HPDE6-E6E7 (cell line): ENCODE measurements at regions not wholly inside any gene's neighbourhood (a gene's known extent, or its start where the extent isn't known, plus 50 kb on each side); places are given as distances from the start of the nearest gene placed in this dataset.
"Not testable (repeated sequence)": the region's sequence is repeated elsewhere in the genome, so short reads cannot be mapped to it uniquely, and the experiment has no call there.

Experiments used
- DNase-seq: peaks from one replicate; pipeline ENCODE4 v3.0.0; 2011; ENCODE audit warnings: missing footprints; ENCODE audit errors: extremely low spot score

GRCh38 chr7:33784000-33784399, 121.3 kb upstream of the BMPER start:
- DNase-seq = no peak

DNA sequence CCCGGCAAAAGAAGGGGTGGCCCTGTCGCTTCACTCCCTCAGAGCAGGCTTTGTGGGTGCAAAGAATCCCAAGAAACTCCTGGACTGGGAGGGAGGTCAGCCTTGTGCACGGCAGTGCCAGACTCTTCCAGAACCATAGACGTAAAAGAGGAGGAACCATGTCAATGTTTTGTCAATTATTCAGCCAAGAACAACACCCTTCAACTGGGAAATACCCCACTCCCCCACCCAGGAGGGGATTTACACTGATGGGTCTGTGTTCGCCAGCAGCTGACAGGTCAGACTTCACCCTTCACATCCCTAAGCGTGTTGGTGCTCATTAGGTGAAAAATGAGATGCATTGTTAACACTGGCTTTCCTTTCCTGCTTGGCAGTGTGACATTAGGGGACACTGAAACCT, 116.8 kb upstream of the BMPER start:
- no peak for DNase-seq

- no peak for DNase-seq
Measured at GRCh38 chr7:33789871-33790630, 115.3 kb upstream of the BMPER start.

DNA sequence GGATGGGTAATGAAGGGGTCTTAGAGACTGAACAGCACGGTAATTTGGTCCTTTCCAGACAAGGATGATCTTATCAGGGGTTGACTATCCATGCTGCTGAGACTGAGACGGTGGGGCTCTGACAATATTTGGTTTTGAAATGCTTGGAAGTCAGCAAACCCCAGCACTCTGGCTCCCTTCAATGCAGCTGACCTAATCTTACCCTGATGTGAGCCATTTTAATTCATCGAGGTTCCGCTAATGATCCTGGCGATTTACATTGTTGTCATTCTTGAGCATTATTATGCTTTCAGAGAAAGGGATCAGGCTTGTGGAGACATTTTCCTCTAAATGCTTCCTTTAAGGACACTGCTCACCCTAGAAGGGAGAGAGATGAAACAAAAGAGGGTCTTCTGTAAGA, 114.6 kb upstream of the BMPER start:
- DNase-seq = no peak

DNA sequence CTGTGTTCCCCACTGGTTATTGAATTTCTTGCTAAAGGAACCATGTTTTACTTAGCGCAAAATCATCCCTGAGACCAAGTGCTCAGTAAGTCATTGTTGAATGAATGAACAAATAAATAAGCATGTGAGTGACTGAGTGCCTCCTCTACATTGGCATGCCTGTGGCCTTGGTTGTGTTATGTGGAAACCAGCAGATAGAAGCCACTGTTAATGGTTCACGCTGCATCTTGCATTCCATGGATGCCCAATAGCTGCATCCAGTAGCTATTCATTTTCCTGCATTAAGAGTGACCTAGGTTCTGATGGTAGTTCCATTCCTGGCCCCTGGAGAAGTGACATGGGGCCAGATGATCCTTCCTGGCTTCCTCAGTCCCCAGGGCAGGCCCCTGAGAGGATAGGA, 113.3 kb upstream of the BMPER start:
- no peak for DNase-seq

GRCh38 chr7:33792547-33793105, 112.7 kb upstream of the BMPER start:
- DNase-seq = no peak

DNA sequence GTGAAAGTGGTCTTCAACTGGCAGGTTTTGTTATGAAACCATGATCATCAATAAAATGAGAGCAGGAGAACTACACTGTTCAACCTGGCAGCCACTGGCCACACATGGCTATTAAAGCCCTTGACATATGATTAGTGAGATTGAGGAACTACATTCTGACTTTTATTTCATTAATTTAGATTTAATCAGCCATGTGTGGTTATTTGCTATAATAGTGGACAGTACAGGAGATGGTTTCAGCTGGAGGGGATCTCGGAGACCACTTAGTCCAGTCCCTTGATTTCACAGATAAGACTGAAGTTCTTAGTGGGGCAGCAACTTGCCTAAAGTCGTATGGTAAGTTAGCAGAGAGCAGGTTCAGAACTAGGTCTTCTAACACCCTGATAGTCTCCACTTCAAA, 111.7 kb upstream of the BMPER start:
- DNase-seq = no peak

DNA sequence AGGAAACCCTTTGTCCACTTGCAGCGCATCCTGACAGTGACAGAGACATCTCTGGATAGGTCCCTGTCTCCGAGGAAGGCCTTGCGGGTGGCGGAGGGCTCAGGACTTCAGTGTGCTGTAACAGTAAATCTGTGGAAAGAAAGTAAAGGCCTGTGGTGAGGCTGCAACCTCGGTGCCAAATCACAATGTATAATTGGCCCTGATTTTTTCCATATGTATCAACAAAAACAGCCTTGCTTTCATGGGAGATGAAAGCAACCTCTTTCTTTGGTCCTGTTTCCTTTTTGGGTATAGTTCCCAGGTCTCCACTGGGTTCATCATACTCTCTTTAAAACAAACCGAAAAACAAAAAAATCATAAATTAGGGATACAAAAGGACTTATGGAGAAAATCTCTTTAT, 110.9 kb upstream of the BMPER start:
- no peak for DNase-seq

- no peak for DNase-seq
Measured at GRCh38 chr7:33794959-33795358, 110.4 kb upstream of the BMPER start.

DNA sequence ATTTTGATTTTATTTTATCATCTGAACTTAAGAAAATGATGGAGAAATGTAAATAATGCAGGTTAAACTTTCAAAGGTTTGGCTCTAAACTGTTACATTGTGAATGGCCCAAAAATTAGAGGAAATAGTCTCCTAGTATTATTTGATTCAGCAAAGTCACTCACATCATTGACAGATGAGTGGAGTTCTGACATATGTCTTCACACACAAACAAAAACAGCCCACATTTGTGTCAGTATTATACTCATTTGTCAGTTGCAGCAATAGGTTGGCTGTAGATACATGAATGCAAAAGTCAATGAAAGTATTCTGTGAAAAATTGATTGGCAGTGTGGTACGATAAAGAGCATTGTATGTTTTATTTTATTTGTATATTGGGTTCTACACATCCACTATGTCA, 108.8 kb upstream of the BMPER start:
- DNase-seq = no peak

DNA sequence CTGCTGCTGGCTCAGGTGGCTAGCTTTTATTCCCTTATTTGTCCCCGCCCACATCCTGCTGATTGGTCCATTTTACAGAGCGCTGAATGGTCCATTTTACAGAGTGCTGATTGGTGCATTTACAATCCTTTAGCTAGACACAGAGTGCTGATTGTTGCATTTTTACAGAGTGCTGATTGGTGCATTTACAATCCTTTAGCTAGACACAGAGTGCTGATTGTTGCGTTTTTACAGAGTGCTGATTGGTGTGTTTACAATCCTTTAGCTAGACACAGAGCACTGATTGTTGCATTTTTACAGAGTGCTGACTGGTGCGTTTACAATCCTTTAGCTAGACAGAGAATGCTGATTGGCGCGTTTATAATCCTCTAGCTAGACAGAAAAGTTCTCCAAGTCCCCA, 107.8 kb upstream of the BMPER start:
- not testable (repeated sequence) for DNase-seq

DNA sequence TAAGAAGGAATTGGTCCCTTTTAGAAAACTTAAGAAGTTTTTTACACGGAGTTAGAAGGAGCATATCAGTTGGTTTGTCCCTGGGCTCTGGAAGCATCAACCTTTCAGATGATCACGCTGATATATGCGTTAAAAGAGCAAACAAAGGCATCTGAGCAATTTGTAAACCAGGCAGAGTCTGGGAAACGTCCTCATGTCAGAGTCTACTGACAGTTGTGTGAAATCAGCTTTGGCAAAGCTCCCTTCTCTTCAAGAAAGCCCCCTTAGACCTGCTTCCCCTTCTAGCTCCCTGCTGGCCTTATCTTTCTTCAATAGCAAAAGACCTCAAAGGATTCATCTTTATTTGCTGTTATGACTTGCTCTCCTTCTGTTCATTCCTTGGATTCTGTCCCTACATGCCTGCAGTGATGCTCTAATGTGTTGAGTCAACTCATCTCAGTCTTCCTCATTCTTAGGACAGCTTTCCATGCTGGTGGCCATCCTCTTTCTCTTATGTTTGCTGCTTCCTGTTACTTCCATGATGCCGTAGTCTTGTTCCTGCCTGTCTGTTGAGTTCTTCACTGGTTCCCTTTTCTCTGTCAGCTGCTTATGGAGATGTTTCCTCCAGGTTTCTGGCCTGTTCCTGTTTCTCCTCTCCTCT, 106.5 kb upstream of the BMPER start:
- no peak for DNase-seq

DNA sequence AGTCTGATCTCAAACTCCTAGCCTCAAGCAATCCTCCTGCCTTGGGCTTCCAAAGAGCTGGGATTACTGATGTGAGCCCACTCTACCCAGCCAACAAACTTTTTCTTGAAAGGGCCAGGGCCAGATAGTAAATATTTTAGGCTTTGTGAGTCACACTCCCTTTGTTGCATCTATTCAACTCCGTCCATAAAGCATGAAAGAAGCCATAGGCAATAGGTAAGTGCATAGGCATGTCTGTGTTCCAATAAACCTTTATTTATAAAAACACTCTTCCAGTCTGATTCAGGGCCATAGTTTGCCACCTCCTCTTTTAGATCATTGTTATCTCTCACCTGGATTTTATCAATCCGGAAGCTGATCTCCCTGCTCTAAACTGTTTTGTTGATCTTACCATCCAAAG, 105.6 kb upstream of the BMPER start:
- no peak for DNase-seq

DNA sequence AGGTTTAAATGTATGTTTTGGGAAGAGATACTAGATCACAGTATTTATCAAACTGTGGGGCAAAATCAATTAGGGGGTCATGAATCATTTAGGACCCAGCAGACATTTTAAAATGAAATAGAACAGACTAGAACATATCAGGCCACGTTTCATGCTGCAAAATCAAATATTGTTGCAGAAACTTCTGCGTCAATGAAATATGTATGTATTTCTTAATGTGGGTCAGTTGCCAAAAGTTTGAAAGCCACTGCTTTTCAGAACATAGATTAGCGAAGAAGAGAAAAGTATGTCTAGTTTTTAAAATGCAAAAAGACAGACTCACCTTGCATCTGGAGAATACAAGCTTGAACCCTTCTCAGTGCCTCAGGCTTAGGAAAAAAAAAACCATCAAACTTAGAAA, 102.7 kb upstream of the BMPER start:
- DNase-seq = no peak

DNA sequence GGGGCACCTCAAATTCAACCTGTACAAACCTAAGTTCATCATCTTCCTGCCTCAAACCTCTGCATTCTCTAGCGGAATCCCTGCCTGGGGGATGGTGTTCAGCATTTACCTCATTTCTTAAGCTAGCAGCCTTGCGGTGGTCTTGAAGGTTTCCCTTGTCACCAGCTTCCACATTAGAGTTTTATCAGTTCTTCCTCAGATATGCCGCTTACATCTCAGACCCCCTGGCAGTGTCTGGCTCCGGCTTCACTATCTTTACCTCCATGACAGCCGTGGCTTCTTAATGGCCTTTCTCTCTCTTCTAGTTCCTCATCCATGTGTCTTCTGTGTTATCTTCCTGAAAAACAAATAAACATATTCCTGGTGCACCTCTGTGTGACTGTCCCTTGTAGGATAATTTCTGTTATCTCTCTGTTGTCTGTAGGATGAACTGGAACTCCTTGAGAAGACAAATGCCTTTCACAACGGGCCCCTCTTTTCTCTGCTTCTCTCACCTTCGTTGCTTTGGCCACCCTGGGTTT, 101.1 kb upstream of the BMPER start:
- DNase-seq = no peak

DNA sequence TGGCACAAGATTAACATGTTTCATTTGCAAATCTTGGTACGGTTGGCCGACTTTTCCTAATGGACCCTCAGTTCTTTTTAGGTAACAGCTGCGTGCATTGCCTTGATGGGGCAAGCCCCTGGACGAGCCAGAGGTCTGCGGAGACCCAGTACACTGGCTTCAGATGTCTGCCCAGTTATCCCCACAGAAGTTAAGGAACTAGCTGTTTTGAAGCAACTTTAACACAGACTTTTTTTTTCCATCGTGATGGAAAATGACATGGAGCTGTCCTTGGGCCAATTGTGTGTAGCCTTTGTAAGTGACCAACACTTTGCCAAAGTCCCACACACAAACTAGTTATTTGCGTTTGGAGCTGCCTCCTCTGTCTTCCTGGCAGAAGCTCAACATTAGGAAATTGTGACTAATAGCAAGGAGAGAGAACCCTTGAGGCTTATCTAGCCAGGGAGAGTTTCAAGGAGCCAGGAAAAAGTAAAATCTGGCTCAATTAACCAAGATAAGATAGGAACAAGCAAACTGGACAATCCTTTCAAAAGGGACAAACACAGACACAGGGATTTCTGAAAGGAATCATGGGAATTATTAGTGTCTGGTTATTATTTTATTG, 99.6 kb upstream of the BMPER start:
- DNase-seq = peak; percentile 15

DNA sequence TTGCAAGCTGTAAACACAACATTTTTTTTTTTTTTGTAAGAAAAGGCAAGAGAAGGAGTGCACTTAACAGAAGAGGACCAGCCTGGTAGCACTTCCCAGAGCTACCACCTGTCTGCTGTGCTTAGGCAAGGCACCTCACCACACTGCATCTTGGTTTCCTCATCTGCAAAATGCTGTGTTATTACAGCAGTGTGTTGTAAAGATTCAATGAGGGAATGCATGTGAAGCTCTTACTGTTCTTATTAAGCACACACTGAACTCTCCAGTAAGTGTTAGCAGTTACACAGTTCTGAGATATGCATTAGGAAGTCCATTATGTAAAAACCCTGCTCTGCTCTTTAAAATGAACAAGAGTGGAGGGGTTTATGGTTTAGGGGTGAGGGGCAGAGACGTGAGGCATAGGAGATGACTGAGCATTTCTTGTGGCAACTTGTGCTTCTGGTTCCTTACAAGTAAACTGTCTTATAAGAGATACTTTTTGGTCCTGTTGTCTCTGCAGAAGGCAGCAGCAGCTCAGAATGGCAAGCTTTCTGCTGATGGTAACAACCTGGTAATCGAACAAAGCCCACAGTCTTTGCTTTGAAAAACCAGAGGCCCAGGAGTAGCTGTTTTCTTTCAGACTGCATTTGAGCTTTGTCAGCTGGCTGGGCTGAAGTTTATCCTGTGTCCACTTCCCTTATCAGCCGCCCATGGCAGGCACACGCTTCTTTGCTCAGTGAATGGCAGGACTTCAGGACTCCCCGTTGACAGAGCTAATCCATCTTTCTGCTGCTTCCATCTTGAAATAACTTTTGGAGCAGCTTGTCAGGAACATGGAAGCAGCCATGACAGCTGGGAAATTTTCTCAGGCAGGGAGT, 98.8 kb upstream of the BMPER start:
- DNase-seq = no peak

- DNase-seq = no peak
Measured at GRCh38 chr7:33807155-33807530, 98.2 kb upstream of the BMPER start.

GRCh38 chr7:33807779-33808482, 97.4 kb upstream of the BMPER start:
- DNase-seq = peak; percentile 82

DNA sequence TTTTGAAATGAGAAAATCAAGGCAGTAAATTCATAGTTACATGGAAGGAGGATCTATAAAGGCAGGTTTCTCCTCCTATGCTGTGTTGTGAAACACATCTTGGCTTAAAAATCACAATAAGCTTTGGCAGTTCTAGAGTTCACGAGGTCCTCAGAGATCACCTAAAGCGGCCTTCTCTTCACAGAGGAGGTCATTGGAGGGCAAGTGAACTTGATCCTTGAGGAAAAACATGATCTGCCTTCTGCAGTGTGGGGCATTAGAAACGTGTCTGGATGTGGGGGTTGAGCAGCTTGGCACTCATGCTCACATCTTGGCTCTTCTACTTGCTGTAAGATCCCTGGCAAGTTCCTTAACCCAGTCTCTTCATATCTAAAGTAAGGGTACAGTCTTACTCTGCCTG, 96.1 kb upstream of the BMPER start:
- no peak for DNase-seq

GRCh38 chr7:33810356-33810755, 95.0 kb upstream of the BMPER start:
- DNase-seq = no peak
